NCI-H1930 (cell line): ENCODE measurements at regions not wholly inside any gene's neighbourhood (a gene's known extent, or its start where the extent isn't known, plus 50 kb on each side); places are given as distances from the start of the nearest gene placed in this dataset.
"Not testable (repeated sequence)": the region's sequence is repeated elsewhere in the genome, so short reads cannot be mapped to it uniquely, and the experiment has no call there.

Experiments
- DNase-seq, 2 experiments: peaks; one replicate each; lab custom pipeline; 2025; lab: John Stamatoyannopoulos, UW

- DNase-seq, result no peak
Measured at GRCh38 chr12:40431169-40431568, 206.4 kb downstream of the LRRK2 start.

- DNase-seq, result no peak
Measured at GRCh38 chr12:40435251-40435650, 210.5 kb downstream of the LRRK2 start.

GRCh38 chr12:40435951-40436350 lies 211.2 kb downstream of the LRRK2 start:
- no peak for DNase-seq

GRCh38 chr12:40436564-40436963 lies 211.8 kb downstream of the LRRK2 start:
- no peak for DNase-seq

- DNase-seq, result no peak
Measured at GRCh38 chr12:40439771-40440492, 215.1 kb downstream of the LRRK2 start.

GRCh38 chr12:40444174-40444573 lies 219.4 kb downstream of the LRRK2 start:
- no peak for DNase-seq

- DNase-seq, result peak; percentile 17 to 46
Measured at GRCh38 chr12:40446385-40446784, 221.6 kb downstream of the LRRK2 start.

GRCh38 chr12:40448523-40448922 lies 223.7 kb downstream of the LRRK2 start:
- not testable (repeated sequence) for DNase-seq

GRCh38 chr12:40451661-40452060 lies 226.9 kb downstream of the LRRK2 start:
- DNase-seq, result no peak

- DNase-seq, result no peak
Measured at GRCh38 chr12:40464121-40464520, 228.1 kb upstream of the CNTN1 start.

- no peak for DNase-seq
Measured at GRCh38 chr12:40469736-40470135, 222.5 kb upstream of the CNTN1 start.

GRCh38 chr12:40473962-40474361 lies 218.3 kb upstream of the CNTN1 start:
- no peak for DNase-seq

GRCh38 chr12:40474630-40475029 lies 217.6 kb upstream of the CNTN1 start:
- no peak for DNase-seq

- no peak for DNase-seq
Measured at GRCh38 chr12:40499856-40500255, 192.4 kb upstream of the CNTN1 start.

GRCh38 chr12:40502322-40502721 lies 189.9 kb upstream of the CNTN1 start:
- no peak for DNase-seq

GRCh38 chr12:40505327-40505726 lies 186.9 kb upstream of the CNTN1 start:
- DNase-seq, result no peak

- no peak for DNase-seq
Measured at GRCh38 chr12:40508421-40508820, 183.8 kb upstream of the CNTN1 start.

- no peak for DNase-seq
Measured at GRCh38 chr12:40511341-40511740, 180.9 kb upstream of the CNTN1 start.

- no peak for DNase-seq
Measured at GRCh38 chr12:40515041-40515816, 177.0 kb upstream of the CNTN1 start.

- no peak for DNase-seq
Measured at GRCh38 chr12:40522837-40523236, 169.4 kb upstream of the CNTN1 start.

GRCh38 chr12:40525054-40525453 lies 167.2 kb upstream of the CNTN1 start:
- DNase-seq, result no peak

GRCh38 chr12:40534828-40535227 lies 157.4 kb upstream of the CNTN1 start:
- no peak for DNase-seq

- DNase-seq, result no peak
Measured at GRCh38 chr12:40551466-40551865, 140.8 kb upstream of the CNTN1 start.

GRCh38 chr12:40552868-40553267 lies 139.4 kb upstream of the CNTN1 start:
- DNase-seq, result no peak
